IMR-90 (cell line): ENCODE measurements at regions not wholly inside any gene's neighbourhood (a gene's known extent, or its start where the extent isn't known, plus 50 kb on each side); places are given as distances from the start of the nearest gene placed in this dataset.

Source experiments
- ATAC-seq: fragments of 200-7000 bp; cut with Tn5 transposase; 2 replicates; pipeline ENCODE4 v1.9.1; 2020; ENCODE audit warnings: low read depth, mild to moderate bottlenecking, moderate library complexity
- BruUV-seq: library from RNA; stranded (reverse); fragments of 400-500 nt; replicated peaks from 2 replicates; lab custom pipeline; 2021; lab: Mats Ljungman, UMichigan
- CTCF ChIA-PET: fragments of 300-600 bp; formaldehyde crosslinking; extraction: SDS; loops from one replicate; lab custom pipeline; 2021; ENCODE audit warnings: antibody characterized with exemption; lab: Yijun Ruan, JAX
- POLR2A ChIA-PET: fragments of 300-600 bp; sonication (Branson Sonifier 250); formaldehyde crosslinking; loops from one replicate; lab custom pipeline; 2022; ENCODE audit warnings: antibody characterized with exemption; ENCODE audit not compliant: unreplicated experiment; lab: Charles Lee
- DNase-seq: peaks from one replicate; pipeline ENCODE4 v3.0.0; 2013
- H2AFZ ChIP-seq: replicated peaks from 2 replicates; pipeline ENCODE3; 2013; ENCODE audit warnings: low read length, mild to moderate bottlenecking; ENCODE audit not compliant: poor library complexity
- H2AK5ac ChIP-seq: 2 replicates; pipeline ENCODE4 v1.6.1; 2013; ENCODE audit warnings: low read depth, low read length, inconsistent platforms
- H2AK9ac ChIP-seq: replicated peaks from 2 replicates; pipeline ENCODE3; 2013; ENCODE audit warnings: mild to moderate bottlenecking, low read depth, low read length, moderate library complexity; ENCODE audit not compliant: poor library complexity
- H2BK120ac ChIP-seq: 2 replicates; pipeline ENCODE4 v1.6.1; 2013; ENCODE audit warnings: low read depth, low read length, inconsistent platforms
- H2BK15ac ChIP-seq: 3 replicates; pipeline ENCODE4 v1.6.1; 2013; ENCODE audit warnings: low read depth, low read length, inconsistent platforms
- H2BK20ac ChIP-seq: 2 replicates; pipeline ENCODE4 v1.6.1; 2013; ENCODE audit warnings: low read depth, mild to moderate bottlenecking, inconsistent platforms, low read length, moderate library complexity
- H2BK5ac ChIP-seq: 2 replicates; pipeline ENCODE4 v1.6.1; 2013; ENCODE audit warnings: mild to moderate bottlenecking, low read depth, low read length, inconsistent platforms; ENCODE audit not compliant: poor library complexity, severe bottlenecking
- H3K14ac ChIP-seq: replicated peaks from 2 replicates; pipeline ENCODE4 v1.6.1; 2013; ENCODE audit warnings: low read depth, low read length, inconsistent platforms
- H3K18ac ChIP-seq: 2 replicates; pipeline ENCODE4 v1.6.1; 2013; ENCODE audit warnings: low read depth, low read length, control low read depth
- H3K23ac ChIP-seq: 2 replicates; pipeline ENCODE4 v1.6.1; 2013; ENCODE audit warnings: low read depth, low read length, inconsistent platforms
- H3K27ac ChIP-seq: 2 replicates; pipeline ENCODE4 v1.5.1; 2013; ENCODE audit warnings: mild to moderate bottlenecking, control low read depth, low read length; ENCODE audit not compliant: insufficient read depth
- H3K27me3 ChIP-seq: 2 replicates; pipeline ENCODE4 v1.6.1; 2013; ENCODE audit warnings: low read length; ENCODE audit not compliant: control insufficient read depth, insufficient read depth
- H3K36me3 ChIP-seq: 2 replicates; pipeline ENCODE4 v1.6.1; 2013; ENCODE audit warnings: low read length, mixed read lengths; ENCODE audit not compliant: control insufficient read depth, insufficient read depth
- H3K4ac ChIP-seq: 2 replicates; pipeline ENCODE4 v1.6.1; 2013; ENCODE audit warnings: low read depth, low read length, inconsistent platforms
- H3K4me1 ChIP-seq: 2 replicates; pipeline ENCODE4 v1.6.1; 2013; ENCODE audit warnings: low read length, mixed read lengths; ENCODE audit not compliant: control insufficient read depth, insufficient read depth
- H3K4me2 ChIP-seq: 2 replicates; pipeline ENCODE4 v1.6.1; 2013; ENCODE audit warnings: low read depth, mild to moderate bottlenecking, control low read depth, low read length, moderate library complexity
- H3K4me3 ChIP-seq: 2 replicates; pipeline ENCODE4 v1.5.1; 2013; ENCODE audit warnings: low read depth, mild to moderate bottlenecking, control low read depth, low read length, moderate library complexity; ENCODE audit not compliant: insufficient read depth
- H3K56ac ChIP-seq: 2 replicates; pipeline ENCODE4 v1.6.1; 2013; ENCODE audit warnings: low read length, inconsistent platforms; ENCODE audit not compliant: insufficient read depth; ENCODE audit errors: extremely low read depth
- H3K79me1 ChIP-seq, 2 experiments: 2 replicates each; pipeline ENCODE4 v1.6.1; 2013; ENCODE audit warnings: low read length in 2 of 2, inconsistent platforms in 1 of 2, low read depth in 1 of 2
- H3K9ac ChIP-seq: 2 replicates; pipeline ENCODE4 v1.6.1; 2013; ENCODE audit warnings: low read depth, low read length, control low read depth
- H3K9me1 ChIP-seq: 2 replicates; pipeline ENCODE4 v1.6.1; 2013; ENCODE audit warnings: low read length, inconsistent platforms; ENCODE audit not compliant: insufficient read depth
- H3K9me3 ChIP-seq: 2 replicates; pipeline ENCODE4 v1.6.1; 2013; ENCODE audit warnings: low read length; ENCODE audit not compliant: control insufficient read depth, insufficient read depth
- H4K20me1 ChIP-seq: 2 replicates; pipeline ENCODE4 v1.6.1; 2013; ENCODE audit warnings: low read length, inconsistent platforms; ENCODE audit not compliant: insufficient read depth
- H4K5ac ChIP-seq: 2 replicates; pipeline ENCODE4 v1.6.1; 2013; ENCODE audit warnings: mild to moderate bottlenecking, low read depth, low read length, control low read depth
- H4K8ac ChIP-seq, 2 experiments: 2 replicates each; pipeline ENCODE4 v1.6.1; 2013; ENCODE audit warnings: low read depth in 2 of 2, low read length in 2 of 2, control low read depth in 1 of 2, inconsistent platforms in 1 of 2
- H4K91ac ChIP-seq: 2 replicates; pipeline ENCODE4 v1.6.1; 2013; ENCODE audit warnings: low read depth, low read length, inconsistent platforms; ENCODE audit not compliant: insufficient read depth
- BHLHE40 ChIP-seq: fragments of 150-350 bp; IDR thresholded peaks from 2 replicates; pipeline ENCODE4 v1.6.1; 2016; ENCODE audit warnings: mild to moderate bottlenecking, low read depth, low read length
- CEBPB ChIP-seq: IDR thresholded peaks from 2 replicates; pipeline ENCODE4 v1.6.1; 2012; ENCODE audit warnings: low read depth, low read length, improper control_type of control experiment
- CHD1 ChIP-seq: IDR thresholded peaks from 2 replicates; pipeline ENCODE4 v1.6.1; 2012; ENCODE audit warnings: low read depth, low read length, improper control_type of control experiment
- CTCF ChIP-seq: conservative IDR thresholded peaks from 2 replicates; pipeline ENCODE4 v1.5.1; 2012; ENCODE audit warnings: mild to moderate bottlenecking, low read depth, low read length, improper control_type of control experiment
- FOS ChIP-seq: fragments of 150-350 bp; IDR thresholded peaks from 2 replicates; pipeline ENCODE4 v1.6.1; 2016; ENCODE audit warnings: low read depth, low read length
- MAFK ChIP-seq: IDR thresholded peaks from 2 replicates; pipeline ENCODE4 v1.6.1; 2012; ENCODE audit warnings: low read depth, low read length, improper control_type of control experiment
- MXI1 ChIP-seq: IDR thresholded peaks from 2 replicates; pipeline ENCODE4 v1.6.1; 2012; ENCODE audit warnings: low read depth, mild to moderate bottlenecking, low read length, moderate library complexity, borderline replicate concordance
- NFE2L2 ChIP-seq: fragments of 150-350 bp; IDR thresholded peaks from 2 replicates; pipeline ENCODE4 v1.6.1; 2016; ENCODE audit warnings: low read depth, mild to moderate bottlenecking, low read length
- POLR2A ChIP-seq: IDR thresholded peaks from 2 replicates; pipeline ENCODE4 v1.6.1; 2012; ENCODE audit warnings: mild to moderate bottlenecking, low read depth, low read length
- RCOR1 ChIP-seq: IDR thresholded peaks from 2 replicates; pipeline ENCODE4 v1.6.1; 2012; ENCODE audit warnings: mild to moderate bottlenecking, low read length, improper control_type of control experiment; ENCODE audit not compliant: insufficient replicate concordance
- RFX5 ChIP-seq: IDR thresholded peaks from 2 replicates; pipeline ENCODE4 v1.8.0; 2012; ENCODE audit warnings: low read depth, mild to moderate bottlenecking, low read length, moderate library complexity
- SMC3 ChIP-seq: fragments of 150-350 bp; IDR thresholded peaks from 2 replicates; pipeline ENCODE4 v1.6.1; 2016; ENCODE audit warnings: low read depth, mild to moderate bottlenecking, antibody characterized with exemption, low read length, moderate library complexity
- USF2 ChIP-seq: fragments of 150-350 bp; IDR thresholded peaks from 2 replicates; pipeline ENCODE4 v1.6.1; 2017; ENCODE audit warnings: mild to moderate bottlenecking, antibody characterized with exemption, low read length, low read depth
- WGBS, 2 experiments: methylation state at CpG; one replicate each; pipeline versions ENCODE4 v1.1.5 to v1.1.7; 2013; ENCODE audit warnings: missing lambda C conversion rate in 2 of 2; ENCODE audit not compliant: insufficient read length in 1 of 2; ENCODE audit errors: extremely low coverage in 2 of 2; 5-methylcytosine and 5-hydroxymethylcytosine counted together
- dilution Hi-C: fragments of 300-500 bp; cut with HindIII; formaldehyde crosslinking; loops from one replicate; pipeline ENCODE4 v1.14.3; 2018; ENCODE audit warnings: low sequenced_read_pairs; ENCODE audit not compliant: unreplicated experiment
- in situ Hi-C: fragments of 300-500 bp; cut with MboI; formaldehyde crosslinking; loops from 3 replicates; pipeline ENCODE4 v1.14.3; 2019; ENCODE audit warnings: low sequenced_read_pairs, inconsistent platforms, mixed read lengths
- intact Hi-C: fragments of 100-400 bp; cut with micrococcal nuclease; formaldehyde crosslinking; loops from 2 replicates; pipeline ENCODE4 v1.10.0; 2022

- Histone ChIP-seq H3K14ac (no peak overlapping the region), H3K9me3 (no peaks in the 10 kb centered on the region), H3K4me2 (no peak overlapping the region), H3K27ac (no peak overlapping the region), H2AK9ac (no peak overlapping the region), H2BK120ac (no peak overlapping the region), H2BK20ac (no peak overlapping the region), H3K79me1 (no peaks in the 10 kb centered on the region), H4K20me1 (no peaks in the 10 kb centered on the region), H2BK15ac (no peak overlapping the region), H3K4me3 (no peak overlapping the region), H3K4ac (no peak overlapping the region), H4K8ac (no peak overlapping the region), H4K91ac (no peak overlapping the region), H4K5ac (no peak overlapping the region), H3K56ac (no peak overlapping the region), H3K9ac (no peak overlapping the region), H3K23ac (no peak overlapping the region), H2AK5ac (no peak overlapping the region), H3K9me1 (no peaks in the 10 kb centered on the region), H3K4me1 (no peaks in the 10 kb centered on the region), H2AFZ (no peak overlapping the region), H3K18ac (no peak overlapping the region), H2BK5ac (no peak overlapping the region), H3K27me3 (no peaks in the 10 kb centered on the region), H3K36me3 (no peaks in the 10 kb centered on the region)
- WGBS, 2 experiments, result no CpG with 5 or more reads among the region's 1 CpG
- in situ Hi-C loops (no loop called here), intact Hi-C loops (no loop called here), dilution Hi-C loops (no loop called here)
- no TSS peak for BruUV-seq
- POLR2A ChIA-PET, result no interaction called here
- CTCF ChIA-PET, result no interaction called here
- no peak for ATAC-seq
- no peak for TF ChIP-seq MAFK
- TF ChIP-seq CHD1, result no peak
- no peak for TF ChIP-seq RFX5
- TF ChIP-seq CEBPB, result no peak
- TF ChIP-seq USF2, result no peak
- no peak for TF ChIP-seq MXI1
- TF ChIP-seq RCOR1, result no peak
- TF ChIP-seq NFE2L2, result no peak
- TF ChIP-seq CTCF, result no peak
- TF ChIP-seq POLR2A, result no peak
- no peak for TF ChIP-seq SMC3
- no peak for TF ChIP-seq BHLHE40
- no peak for TF ChIP-seq FOS
- no peak for DNase-seq
Measured at GRCh38 chr18:34131006-34131405, 93.7 kb downstream of the NOL4 start.
